Kidney capillary endothelial cell (primary cell): ENCODE measurements at regions not wholly inside any gene's neighbourhood (a gene's known extent, or its start where the extent isn't known, plus 50 kb on each side); places are given as distances from the start of the nearest gene placed in this dataset.

ENCODE experiments used
- DNase-seq: peaks from one replicate; pipeline ENCODE4 v3.0.0-alpha.2; 2018; ENCODE audit warnings: low spot score

DNA sequence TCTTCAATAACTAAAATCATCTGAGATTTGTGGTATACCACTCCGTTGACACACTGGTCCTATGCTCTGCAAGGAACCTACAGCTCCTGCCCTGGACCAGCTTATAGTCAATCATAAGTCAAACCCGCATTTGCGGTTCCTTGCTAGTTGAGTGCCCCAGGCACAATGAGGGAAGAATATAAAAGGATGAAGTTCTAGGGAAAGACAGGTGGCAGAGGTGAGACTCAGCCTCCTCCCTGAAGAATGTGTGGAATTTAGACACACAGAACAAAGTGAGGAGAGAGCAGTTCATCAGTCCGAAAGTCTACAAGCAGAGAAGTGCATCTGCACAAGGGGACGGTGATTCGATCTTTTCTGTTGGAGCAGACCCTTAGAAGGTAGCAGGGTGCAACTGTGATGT lies 615.0 kb upstream of the FANCL start:
- no peak for DNase-seq

DNA sequence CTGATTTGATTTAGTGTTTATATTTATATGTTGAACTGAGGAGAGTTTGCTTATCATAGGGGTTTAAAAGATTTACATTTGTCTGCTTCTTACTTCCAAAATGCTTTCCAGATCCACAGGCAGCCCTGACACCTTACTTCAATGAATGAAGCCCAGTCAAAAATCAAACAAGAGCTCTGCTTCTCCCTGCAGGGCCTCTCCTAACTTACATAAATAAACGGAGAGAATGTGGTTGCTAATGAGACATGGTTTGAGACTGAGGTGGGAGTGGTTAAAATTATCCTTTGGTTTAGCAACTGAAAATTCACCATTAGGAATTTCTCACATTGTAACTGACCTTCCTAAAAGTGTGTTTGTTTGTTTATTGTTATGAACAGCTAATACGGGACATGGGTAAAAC lies 612.3 kb upstream of the FANCL start:
- DNase-seq = no peak

DNA sequence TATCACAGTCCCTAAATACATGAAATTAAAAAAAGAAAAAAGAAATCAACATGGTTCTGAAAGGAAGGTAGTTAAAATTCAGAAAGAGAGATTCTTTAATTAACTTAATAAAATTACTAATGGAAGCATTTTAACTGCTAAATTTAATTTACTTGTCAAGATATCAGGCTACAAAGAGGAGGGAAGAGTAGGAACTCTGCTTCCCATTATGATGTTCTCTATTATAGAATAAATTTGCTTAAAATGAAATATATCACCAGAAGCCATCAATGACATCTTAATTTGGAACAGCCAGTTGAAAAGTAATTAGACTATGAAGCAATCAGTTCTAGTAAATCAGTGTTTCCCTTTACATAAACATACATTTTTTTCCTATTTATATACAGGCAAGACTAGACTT lies 611.8 kb upstream of the FANCL start:
- no peak for DNase-seq

DNA sequence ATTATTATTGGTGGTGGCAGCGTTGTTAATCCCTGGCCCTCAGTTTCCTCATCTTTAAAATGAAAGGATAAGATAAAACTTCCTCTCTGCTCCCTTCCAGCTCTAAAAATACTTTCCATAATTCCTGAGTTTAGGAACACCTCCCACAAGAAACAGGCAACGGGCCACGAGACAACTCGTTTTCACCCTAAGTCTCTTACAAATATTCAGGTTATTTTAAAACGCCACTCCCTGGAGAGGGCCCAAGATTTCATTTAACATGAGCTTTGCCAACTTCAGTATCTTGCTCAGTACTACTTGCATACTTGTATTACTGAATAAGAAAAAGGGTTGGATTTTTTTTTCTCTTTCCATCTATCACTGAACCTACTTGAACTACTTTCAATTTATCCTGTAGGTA lies 611.1 kb upstream of the FANCL start:
- DNase-seq = no peak

DNA sequence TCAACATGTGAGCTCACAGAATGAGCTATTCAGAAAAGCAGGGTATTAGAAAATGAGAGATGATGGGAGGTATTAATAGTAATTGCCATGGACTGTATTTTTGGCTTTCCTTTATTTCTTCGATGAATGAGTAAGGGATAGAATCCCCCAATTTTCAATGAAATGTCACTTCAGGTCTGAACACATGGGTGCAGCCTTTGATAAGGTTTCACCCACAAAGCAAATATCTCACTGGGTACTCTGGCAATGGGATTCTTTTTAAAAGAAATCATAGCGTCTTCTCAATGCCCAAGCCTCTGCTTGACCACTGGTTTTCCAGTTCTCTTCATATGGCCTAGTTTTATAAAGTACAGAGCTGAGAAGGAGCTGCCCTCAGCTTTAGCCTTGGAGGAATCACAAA lies 610.5 kb upstream of the FANCL start:
- DNase-seq = no peak

GRCh38 chr2:58845011-58845410 lies 603.9 kb upstream of the FANCL start:
- DNase-seq = no peak

GRCh38 chr2:58842501-58843155 lies 601.5 kb upstream of the FANCL start:
- DNase-seq = no peak

DNA sequence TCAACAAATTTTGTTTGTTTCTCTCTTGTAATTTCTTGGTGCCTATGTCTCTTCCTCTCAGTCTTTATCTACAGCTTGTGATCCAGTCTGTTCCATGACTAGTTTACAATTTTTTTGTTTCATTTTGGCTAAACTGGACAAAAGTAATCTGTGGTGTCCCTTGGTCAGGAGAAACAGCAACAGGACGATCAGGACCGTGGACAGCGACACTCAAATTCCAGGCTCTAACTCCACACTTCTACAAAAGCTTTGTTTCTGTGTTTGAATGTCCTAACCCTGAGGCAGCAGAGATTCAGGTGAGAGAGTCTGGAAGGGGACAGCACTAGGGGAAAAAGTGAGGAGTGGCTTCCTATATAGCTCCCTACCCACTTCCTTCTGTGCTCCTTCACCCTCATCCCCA lies 593.3 kb upstream of the FANCL start:
- DNase-seq = peak; percentile 13

GRCh38 chr2:58826795-58827194 lies 585.7 kb upstream of the FANCL start:
- DNase-seq = no peak

DNA sequence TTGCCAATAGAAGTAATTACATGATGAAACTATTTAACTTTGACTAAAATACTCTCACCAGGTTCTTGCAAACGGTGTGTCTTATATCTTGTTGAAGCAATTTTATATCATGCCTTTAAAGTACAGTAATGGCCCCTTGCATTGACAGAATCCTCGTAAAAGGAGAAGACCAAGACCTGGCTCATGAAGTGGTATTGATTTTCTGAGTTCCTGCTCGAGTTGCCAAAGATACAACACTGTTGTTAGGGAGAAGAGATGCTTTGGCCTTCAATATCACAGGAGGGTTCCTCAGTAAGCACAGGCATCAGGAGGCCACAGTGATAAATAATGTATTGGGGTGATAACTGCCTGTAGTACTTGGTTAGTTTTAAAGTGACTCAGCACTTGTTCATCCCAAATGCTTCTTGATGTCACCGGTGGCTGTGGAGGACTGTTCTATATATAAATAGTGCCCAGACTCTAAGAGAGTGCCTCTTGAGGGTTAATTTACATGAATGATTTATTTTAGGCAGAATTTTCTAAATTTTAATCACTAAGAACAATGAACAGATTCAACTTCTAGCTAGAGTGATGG lies 571.7 kb upstream of the FANCL start:
- DNase-seq = no peak

GRCh38 chr2:58805126-58805525 lies 564.0 kb upstream of the FANCL start:
- no peak for DNase-seq

DNA sequence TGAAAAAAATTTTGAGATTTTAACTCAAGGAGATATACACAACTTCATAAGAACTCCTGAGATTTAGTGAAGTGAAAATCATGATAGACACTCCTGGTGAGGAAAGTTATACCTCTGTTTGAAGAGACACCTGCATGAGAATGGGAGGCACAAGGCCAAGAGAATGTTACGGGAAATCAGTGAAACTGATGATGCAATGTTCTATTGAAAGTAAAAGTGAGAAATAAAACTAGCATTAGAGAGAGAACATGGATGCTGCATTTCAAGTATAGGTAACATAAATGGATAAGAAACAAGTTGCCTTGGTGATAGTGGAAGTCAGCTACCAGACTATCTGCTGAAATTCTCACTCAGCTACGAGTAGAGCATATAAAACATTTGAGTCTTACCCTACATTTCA lies 562.1 kb upstream of the FANCL start:
- no peak for DNase-seq

GRCh38 chr2:58800881-58801280 lies 559.8 kb upstream of the FANCL start:
- no peak for DNase-seq

DNA sequence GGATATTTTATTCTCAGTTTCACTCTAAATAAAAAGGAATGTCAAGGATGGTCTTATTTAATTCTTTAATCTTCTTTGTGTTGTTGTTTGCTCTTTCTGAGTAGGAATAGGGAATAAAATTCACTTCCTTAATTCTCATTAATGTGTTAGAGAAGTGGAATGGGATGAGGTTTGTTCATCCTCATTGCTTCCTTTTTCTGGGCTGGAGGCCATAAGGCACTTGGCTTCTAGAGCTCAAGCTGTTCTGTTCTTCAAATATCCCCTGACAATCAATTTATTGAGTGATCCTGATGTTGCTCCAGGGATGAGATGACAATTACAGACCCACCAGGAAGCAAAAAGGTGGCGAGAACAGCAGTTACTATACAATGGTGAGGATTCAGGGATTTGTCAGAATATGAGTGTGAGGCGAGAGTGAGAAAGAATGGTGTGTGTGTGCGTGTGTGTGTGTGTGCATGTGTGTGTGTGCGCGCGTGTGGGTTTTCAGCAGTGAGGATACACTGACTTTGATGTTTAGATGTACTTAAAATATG lies 557.6 kb upstream of the FANCL start:
- no peak for DNase-seq

DNA sequence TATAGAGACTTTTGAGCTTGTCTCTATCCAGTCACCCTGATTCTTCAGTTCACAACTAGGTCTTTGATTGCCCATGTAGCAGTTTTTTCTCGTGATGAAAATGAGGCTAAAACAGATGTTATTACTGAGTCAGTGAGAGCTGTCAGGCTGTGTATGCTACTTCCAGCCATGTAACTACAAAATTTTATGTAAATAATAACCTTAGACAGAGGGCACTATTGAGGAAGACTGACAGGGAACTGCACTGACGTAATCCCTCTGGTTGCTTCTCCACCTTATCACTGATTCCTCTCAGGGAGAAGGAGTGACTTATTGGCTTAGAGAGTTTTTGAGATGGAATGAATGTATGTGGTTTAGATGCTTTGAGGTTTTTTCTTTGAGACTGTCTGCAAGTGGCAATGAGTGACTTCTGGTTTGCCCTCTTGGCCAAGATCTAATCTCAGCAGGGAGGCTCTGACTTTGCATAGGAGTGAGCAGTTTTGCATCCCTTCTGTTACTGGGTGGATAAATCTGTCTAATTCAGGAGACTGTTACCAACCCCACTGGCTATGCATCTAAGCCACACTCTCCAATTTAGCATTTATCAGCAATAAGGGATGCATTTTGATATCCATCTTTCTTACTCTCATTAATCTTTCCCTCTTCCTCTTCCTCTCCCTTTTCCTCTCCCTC lies 555.2 kb upstream of the FANCL start:
- DNase-seq = no peak

DNA sequence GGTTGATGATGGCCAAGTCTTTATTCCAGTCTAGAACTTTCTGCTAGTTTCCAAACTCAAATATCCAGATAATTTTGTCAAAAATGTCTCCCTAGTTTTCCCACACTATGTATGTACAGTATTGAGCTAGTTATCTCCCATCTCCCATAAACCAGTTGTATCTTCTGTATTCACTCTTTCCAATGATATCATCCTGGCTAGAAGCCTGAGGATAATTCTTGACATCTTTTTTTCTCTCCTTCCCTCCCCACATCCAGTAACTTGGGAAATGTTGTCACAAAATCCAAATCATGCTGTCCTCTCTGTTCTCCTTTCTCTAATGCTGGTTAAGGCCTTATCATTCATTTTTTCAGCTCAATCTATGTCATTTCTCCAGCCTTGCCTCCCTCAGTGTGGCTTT lies 553.8 kb upstream of the FANCL start:
- DNase-seq = no peak

GRCh38 chr2:58794103-58794502 lies 553.0 kb upstream of the FANCL start:
- DNase-seq = no peak

GRCh38 chr2:58788402-58788801 lies 547.3 kb upstream of the FANCL start:
- DNase-seq = no peak

DNA sequence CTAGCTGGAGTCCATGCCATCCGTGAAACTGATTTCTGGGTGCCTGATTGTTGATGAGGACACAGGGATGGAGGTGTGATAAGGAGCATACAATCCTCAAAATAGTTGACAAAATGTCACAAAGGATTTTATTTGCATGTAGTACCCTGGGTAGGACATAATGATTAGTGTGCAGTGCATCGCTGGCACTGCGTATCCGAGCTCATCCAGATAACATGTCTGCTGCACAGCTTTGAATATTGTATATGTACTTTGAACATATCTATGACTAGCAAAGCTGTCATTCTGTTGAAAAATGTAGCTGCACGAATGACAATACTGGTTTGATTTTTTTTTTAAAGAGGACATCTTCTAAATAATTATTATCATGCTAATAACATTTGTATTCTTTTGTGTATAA lies 529.7 kb upstream of the FANCL start:
- no peak for DNase-seq

DNA sequence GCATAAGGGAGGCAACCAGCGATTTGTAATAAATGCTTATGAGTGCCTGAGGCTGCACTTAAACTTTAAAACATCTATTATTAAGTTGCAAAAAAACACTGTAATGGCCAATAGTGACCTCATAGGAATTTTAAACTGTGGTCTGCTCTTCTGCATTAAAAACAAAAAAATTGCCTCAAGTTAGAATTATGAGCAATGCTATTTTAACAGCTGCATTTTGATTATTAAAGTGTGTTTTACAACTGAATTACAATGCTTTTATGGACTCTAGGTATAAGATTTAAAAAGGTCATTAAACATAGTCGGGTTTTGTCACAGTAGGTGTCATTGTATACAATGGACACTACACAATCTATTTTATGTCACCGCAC lies 528.7 kb upstream of the FANCL start:
- DNase-seq = no peak

DNA sequence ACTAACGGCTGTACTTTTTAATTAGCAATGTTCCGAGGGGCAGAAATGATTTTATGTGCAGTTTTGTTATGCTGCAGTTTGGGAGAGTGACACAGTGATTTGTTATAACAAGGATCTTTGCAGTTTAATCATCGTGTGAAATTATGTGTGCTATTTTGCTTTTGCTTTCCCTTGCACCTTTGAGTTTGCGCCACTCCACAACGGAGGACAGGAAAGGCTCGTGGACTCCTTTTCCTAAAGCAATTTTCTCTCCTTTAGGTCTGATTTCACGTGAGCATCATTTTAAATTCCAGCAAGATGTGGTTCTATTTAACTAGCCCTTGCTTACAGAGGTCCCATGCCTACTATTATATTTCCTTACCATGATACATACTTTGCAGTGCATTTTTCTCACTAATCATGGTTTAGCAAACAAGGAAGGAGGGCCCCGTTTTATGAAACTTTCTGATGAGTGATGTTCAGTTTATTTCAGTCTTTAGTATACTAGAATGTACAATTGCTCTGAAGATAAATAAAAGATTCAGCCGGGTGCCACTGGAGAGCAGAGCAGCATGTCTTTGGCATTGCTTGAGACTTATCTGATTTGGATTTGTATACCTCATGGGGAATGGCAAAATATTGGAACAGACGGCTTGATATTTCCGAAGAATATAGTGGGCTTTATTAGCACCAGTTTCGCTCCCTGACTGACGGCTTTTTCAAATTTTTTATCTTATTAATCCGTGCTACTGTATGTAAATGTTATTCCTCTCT lies 528.2 kb upstream of the FANCL start:
- DNase-seq = no peak

- DNase-seq = no peak
These were observed 527.6 kb upstream of the FANCL start for GRCh38 chr2:58768715-58769080.
